ENCODE measurements at regions not wholly inside any gene's neighbourhood (a gene's known extent, or its start where the extent isn't known, plus 50 kb on each side); places are given as distances from the start of the nearest gene placed in this dataset.

DNA sequence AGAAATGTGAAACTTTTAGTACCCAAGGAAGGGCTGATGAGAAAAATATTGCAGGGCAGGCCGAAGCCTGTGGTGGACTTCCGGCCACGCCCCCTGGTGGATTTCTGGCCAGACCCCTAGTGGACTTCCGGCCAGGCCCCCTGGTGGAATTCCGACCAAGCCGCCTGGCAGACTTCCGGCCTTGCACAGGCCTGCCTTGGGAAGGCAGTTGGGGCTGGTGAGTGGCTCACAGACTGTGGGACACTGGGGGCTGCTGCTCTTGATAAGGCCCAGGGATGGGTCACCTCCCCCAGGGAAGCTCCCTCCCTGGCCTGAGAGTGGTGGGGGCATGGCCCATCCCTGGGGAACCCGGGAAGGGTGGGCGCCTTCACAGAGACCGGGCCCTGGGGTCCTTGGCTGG lies 116.4 kb upstream of the MKI67 start:
- TF ChIP-seq, protein P1, sequence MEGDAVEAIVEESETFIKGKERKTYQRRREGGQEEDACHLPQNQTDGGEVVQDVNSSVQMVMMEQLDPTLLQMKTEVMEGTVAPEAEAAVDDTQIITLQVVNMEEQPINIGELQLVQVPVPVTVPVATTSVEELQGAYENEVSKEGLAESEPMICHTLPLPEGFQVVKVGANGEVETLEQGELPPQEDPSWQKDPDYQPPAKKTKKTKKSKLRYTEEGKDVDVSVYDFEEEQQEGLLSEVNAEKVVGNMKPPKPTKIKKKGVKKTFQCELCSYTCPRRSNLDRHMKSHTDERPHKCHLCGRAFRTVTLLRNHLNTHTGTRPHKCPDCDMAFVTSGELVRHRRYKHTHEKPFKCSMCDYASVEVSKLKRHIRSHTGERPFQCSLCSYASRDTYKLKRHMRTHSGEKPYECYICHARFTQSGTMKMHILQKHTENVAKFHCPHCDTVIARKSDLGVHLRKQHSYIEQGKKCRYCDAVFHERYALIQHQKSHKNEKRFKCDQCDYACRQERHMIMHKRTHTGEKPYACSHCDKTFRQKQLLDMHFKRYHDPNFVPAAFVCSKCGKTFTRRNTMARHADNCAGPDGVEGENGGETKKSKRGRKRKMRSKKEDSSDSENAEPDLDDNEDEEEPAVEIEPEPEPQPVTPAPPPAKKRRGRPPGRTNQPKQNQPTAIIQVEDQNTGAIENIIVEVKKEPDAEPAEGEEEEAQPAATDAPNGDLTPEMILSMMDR (IDR thresholded peaks at IDR 0.05), result 0 out of 2 replicates have a peak, but pooled peaks have one; percentile 6
- TF ChIP-seq EP300 (IDR thresholded peaks at IDR 0.05; ENCODE audit: borderline replicate concordance in 1 of 2, low read depth in 1 of 2, low read length in 1 of 2) (no peak), POLR2AphosphoS5 (IDR thresholded peaks at IDR 0.05; ENCODE audit: low read depth, low read length) (no peak), EZH2phosphoT487 (IDR thresholded peaks at IDR 0.05; ENCODE audit: borderline replicate concordance, low read depth) (no peak), SIN3A (IDR thresholded peaks at IDR 0.05; ENCODE audit: borderline replicate concordance, low read depth, low read length) (no peak), TEAD4 (IDR thresholded peaks at IDR 0.05; ENCODE audit: borderline replicate concordance, insufficient read depth) (no peak), NFIC (IDR thresholded peaks at IDR 0.05; ENCODE audit: borderline replicate concordance) (no peak), YY1 (IDR thresholded peaks at IDR 0.05; ENCODE audit: low read depth) (no peak), TAF1 (IDR thresholded peaks at IDR 0.05; ENCODE audit: borderline replicate concordance, low read depth, low read length) (no peak), FOSL2 (IDR thresholded peaks at IDR 0.05; ENCODE audit: borderline replicate concordance, low read depth) (no peak)
- TF ChIP-seq, protein P2, sequence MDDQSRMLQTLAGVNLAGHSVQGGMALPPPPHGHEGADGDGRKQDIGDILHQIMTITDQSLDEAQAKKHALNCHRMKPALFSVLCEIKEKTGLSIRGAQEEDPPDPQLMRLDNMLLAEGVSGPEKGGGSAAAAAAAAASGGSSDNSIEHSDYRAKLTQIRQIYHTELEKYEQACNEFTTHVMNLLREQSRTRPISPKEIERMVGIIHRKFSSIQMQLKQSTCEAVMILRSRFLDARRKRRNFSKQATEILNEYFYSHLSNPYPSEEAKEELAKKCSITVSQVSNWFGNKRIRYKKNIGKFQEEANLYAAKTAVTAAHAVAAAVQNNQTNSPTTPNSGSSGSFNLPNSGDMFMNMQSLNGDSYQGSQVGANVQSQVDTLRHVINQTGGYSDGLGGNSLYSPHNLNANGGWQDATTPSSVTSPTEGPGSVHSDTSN (IDR thresholded peaks at IDR 0.05), result no peak
- TF ChIP-seq, protein P3, sequence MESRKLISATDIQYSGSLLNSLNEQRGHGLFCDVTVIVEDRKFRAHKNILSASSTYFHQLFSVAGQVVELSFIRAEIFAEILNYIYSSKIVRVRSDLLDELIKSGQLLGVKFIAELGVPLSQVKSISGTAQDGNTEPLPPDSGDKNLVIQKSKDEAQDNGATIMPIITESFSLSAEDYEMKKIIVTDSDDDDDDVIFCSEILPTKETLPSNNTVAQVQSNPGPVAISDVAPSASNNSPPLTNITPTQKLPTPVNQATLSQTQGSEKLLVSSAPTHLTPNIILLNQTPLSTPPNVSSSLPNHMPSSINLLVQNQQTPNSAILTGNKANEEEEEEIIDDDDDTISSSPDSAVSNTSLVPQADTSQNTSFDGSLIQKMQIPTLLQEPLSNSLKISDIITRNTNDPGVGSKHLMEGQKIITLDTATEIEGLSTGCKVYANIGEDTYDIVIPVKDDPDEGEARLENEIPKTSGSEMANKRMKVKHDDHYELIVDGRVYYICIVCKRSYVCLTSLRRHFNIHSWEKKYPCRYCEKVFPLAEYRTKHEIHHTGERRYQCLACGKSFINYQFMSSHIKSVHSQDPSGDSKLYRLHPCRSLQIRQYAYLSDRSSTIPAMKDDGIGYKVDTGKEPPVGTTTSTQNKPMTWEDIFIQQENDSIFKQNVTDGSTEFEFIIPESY (IDR thresholded peaks at IDR 0.05; ENCODE audit: borderline replicate concordance, low read depth), result no peak
- TF ChIP-seq, protein P4, sequence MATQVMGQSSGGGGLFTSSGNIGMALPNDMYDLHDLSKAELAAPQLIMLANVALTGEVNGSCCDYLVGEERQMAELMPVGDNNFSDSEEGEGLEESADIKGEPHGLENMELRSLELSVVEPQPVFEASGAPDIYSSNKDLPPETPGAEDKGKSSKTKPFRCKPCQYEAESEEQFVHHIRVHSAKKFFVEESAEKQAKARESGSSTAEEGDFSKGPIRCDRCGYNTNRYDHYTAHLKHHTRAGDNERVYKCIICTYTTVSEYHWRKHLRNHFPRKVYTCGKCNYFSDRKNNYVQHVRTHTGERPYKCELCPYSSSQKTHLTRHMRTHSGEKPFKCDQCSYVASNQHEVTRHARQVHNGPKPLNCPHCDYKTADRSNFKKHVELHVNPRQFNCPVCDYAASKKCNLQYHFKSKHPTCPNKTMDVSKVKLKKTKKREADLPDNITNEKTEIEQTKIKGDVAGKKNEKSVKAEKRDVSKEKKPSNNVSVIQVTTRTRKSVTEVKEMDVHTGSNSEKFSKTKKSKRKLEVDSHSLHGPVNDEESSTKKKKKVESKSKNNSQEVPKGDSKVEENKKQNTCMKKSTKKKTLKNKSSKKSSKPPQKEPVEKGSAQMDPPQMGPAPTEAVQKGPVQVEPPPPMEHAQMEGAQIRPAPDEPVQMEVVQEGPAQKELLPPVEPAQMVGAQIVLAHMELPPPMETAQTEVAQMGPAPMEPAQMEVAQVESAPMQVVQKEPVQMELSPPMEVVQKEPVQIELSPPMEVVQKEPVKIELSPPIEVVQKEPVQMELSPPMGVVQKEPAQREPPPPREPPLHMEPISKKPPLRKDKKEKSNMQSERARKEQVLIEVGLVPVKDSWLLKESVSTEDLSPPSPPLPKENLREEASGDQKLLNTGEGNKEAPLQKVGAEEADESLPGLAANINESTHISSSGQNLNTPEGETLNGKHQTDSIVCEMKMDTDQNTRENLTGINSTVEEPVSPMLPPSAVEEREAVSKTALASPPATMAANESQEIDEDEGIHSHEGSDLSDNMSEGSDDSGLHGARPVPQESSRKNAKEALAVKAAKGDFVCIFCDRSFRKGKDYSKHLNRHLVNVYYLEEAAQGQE (IDR thresholded peaks at IDR 0.05; ENCODE audit: low read depth, low read length), result no peak
- TF ChIP-seq, protein P5, sequence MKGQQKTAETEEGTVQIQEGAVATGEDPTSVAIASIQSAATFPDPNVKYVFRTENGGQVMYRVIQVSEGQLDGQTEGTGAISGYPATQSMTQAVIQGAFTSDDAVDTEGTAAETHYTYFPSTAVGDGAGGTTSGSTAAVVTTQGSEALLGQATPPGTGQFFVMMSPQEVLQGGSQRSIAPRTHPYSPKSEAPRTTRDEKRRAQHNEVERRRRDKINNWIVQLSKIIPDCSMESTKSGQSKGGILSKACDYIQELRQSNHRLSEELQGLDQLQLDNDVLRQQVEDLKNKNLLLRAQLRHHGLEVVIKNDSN (IDR thresholded peaks at IDR 0.05; ENCODE audit: borderline replicate concordance, low read depth), result no peak
